ENCODE measurements at regions not wholly inside any gene's neighbourhood (a gene's known extent, or its start where the extent isn't known, plus 50 kb on each side); places are given as distances from the start of the nearest gene placed in this dataset.
"Not testable (repeated sequence)": the region's sequence is repeated elsewhere in the genome, so short reads cannot be mapped to it uniquely, and the experiment has no call there.

DNA sequence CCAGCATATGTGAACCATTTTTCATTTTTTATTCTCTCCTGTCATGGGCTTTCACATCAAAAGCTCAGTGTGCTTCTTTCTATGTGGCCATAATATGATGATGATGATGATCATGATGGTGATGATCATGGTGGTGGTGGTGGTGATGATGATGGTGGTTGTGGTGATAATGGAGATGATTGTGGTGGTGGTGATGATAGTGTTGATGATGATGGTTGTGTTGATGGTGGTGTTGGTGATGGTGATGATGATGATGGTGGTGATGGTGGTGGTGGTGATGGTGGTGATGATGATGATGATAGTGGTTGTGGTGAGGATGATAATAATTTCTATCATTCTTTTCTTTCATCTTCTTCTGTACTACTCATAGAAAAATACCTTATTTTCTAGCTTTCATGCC, 413.1 kb upstream of the VSTM2A start:
- DNase-seq (ENCODE audit: low read depth) = no peak

DNA sequence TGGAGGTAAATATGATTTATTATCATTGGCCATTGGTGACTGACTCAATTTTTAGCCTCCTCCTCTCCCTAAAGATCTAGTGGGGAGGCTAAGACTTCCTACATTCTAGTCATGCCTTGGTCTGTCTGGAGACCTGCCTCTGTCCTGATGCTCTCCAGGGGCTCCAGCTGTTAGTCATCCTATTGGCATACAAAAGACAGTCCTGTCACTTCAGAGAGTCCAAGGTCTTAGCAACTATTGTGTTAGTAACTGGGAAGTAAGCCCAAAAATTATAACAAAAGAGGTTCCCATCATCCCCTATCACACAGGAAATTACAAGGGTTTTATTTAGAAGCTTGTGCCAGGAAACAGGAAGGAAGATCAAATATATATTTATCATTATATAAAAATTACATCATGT, 400.6 kb upstream of the VSTM2A start:
- DNase-seq (ENCODE audit: low read depth) = no peak

DNA sequence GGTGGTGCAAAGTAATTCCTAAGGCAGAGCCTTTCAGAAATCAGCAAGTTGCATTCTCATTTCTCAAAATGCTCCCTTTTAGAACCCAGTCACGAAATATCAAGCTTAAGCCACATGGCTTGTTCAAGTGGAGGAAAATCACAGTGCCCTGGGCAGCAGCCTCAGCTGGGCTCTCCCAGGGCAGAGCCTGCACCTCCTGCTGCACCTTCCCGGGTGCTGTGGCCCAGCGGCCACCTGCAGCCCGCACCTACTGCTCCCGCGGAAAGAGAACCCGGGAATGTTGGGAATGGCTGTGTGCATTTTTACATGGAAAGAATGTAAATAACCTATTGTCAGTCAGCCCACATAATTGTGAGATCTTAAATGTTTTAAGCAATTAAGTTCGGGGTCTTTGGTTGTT, 396.5 kb upstream of the VSTM2A start:
- DNase-seq (ENCODE audit: low read depth) = no peak

DNA sequence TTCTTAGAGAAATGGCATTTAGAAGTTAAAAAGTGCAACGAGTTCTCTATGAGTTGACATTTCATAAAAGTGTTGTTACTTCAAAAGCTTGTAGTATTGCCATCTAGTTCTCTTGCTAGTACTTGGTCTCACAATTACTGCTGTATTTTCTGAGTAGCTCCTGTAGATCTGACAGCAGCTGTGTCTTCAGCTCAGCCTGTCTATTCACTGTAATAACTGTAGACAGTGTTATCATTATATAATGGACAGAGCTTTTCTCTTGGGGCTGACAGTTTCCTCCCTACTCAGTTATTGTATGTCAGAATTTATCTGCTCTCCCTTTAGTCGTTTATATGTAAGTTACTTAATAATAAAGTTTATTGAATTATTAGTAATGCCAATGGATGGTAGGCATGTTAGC, 388.7 kb upstream of the VSTM2A start:
- DNase-seq (ENCODE audit: low read depth) = no peak

DNA sequence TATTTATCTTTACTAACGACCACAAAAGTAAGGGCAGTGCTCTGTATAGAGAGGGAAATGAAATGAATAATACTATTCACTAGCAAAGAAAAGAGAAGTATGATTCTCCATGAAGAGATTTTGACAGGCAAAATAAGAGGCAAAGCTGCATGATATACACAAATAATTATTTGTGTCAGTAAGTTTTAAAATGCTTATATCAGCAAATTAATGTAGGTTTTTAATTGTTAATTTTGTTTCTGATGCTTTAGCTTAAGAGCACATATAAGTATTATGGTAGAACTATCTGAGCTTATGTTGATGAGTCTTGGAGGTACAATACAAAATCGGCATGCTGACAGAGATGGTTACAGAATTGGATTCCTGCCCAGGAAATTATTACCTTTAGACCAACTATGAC, 383.1 kb upstream of the VSTM2A start:
- DNase-seq (ENCODE audit: low read depth) = no peak

GRCh38 chr7:54161621-54162020, 380.6 kb upstream of the VSTM2A start:
- DNase-seq (ENCODE audit: low read depth) = no peak

- no peak for DNase-seq (ENCODE audit: low read depth)
Observed at GRCh38 chr7:54166419-54166818, 375.8 kb upstream of the VSTM2A start.

DNA sequence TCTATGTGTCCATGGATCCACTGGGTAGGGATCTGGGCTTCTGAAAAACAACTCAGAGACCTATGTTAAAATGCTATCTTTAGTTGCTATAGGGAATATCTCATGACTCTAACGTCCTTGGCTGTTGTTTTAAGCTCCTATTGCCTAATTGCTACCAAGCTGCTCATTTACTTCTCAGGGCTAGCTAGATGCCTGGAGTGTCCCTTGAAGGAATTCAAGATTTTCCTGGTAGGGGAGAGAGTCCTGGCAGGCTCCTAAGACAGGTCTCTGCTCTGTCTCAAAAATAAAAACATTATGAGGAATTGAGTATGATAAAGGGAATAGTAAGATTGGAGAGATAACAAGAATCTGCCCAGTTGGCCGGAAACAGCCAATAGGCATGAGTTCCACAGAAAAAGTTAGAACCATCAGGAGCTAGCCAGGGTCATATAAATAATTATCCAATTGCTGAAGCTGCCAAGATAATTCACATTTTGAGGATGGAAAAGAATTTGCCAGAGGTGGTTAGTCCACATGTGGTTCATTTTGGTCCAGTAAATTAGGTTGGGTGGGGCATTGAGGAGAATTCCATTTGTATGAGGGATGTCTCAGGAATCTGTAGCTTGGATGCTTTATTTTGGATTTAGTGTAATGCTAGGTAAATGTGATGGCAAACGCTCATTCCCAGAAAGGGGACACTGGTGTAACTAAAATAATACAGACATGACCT, 362.7 kb upstream of the VSTM2A start:
- DNase-seq (ENCODE audit: low read depth) = no peak

- DNase-seq (ENCODE audit: low read depth) = no peak
Observed at GRCh38 chr7:54180796-54181195, 361.4 kb upstream of the VSTM2A start.

- DNase-seq (ENCODE audit: low read depth) = no peak
Observed at GRCh38 chr7:54183055-54183454, 359.1 kb upstream of the VSTM2A start.

GRCh38 chr7:54186336-54186735, 355.8 kb upstream of the VSTM2A start:
- no peak for DNase-seq (ENCODE audit: low read depth)

- DNase-seq (ENCODE audit: low read depth) = no peak
Observed at GRCh38 chr7:54187886-54188685, 354.1 kb upstream of the VSTM2A start.

- DNase-seq (ENCODE audit: low read depth) = no peak
Observed at GRCh38 chr7:54188843-54189242, 353.3 kb upstream of the VSTM2A start.

- DNase-seq (ENCODE audit: low read depth) = no peak
Observed at GRCh38 chr7:54189330-54189729, 352.8 kb upstream of the VSTM2A start.

DNA sequence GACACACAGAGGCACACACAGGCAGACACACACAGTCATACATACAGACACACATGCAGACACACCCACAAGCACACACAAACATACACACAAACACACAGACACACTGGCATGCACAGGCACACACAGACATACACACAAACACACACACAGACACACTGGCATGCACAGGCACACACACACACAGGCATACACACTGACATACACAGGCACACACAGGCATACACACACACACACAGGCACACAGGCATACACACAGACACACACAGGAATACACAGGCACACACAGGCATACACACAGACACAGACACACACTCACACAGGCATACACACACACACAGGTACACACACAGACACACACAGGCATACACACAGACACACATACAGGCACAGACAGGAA, 340.7 kb upstream of the VSTM2A start:
- DNase-seq (ENCODE audit: low read depth) = no peak

DNA sequence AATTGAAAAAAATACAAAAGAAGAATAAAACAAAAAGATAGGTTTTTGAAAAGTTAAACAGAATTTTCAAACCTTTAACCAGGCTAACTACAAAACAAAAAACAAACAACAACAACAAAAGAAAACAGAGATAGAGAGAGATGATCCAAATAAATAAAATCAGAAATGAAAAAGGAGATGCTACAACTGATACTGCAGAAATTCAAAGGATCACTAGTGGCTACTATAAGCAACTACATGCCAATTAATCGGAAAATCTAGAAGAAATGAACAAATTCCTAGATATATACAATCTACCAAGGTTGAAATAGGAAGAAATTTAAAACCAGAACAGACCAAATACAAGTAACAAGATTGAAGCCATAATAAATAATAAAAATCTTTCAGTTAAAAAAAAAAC, 326.8 kb upstream of the VSTM2A start:
- no peak for DNase-seq (ENCODE audit: low read depth)

GRCh38 chr7:54226030-54226429, 316.1 kb upstream of the VSTM2A start:
- not testable (repeated sequence) for DNase-seq (ENCODE audit: low read depth)

- no peak for DNase-seq (ENCODE audit: low read depth)
Observed at GRCh38 chr7:54242776-54243175, 299.4 kb upstream of the VSTM2A start.

GRCh38 chr7:54245020-54245419, 297.2 kb upstream of the VSTM2A start:
- DNase-seq (ENCODE audit: low read depth) = no peak

DNA sequence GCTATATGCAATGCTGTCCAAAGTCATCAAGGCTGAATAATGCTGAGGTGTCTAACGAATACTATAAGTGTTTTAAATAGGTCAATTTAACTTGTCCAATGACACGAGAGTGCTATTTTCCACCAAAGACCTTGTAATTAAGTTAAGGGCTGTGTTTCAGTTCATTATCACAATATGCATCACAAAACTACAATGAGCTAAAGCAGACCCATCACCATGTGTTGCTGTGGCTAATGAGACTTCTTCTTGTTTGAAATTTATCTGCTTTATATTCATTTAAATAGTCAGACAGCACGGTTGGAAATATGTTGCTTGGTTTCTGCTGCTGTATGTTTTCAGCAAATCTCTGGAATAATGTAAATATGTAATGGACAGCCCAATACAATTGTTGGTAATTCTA, 292.5 kb upstream of the VSTM2A start:
- DNase-seq (ENCODE audit: low read depth) = no peak

GRCh38 chr7:54252256-54253035, 289.7 kb upstream of the VSTM2A start:
- DNase-seq (ENCODE audit: low read depth) = no peak

DNA sequence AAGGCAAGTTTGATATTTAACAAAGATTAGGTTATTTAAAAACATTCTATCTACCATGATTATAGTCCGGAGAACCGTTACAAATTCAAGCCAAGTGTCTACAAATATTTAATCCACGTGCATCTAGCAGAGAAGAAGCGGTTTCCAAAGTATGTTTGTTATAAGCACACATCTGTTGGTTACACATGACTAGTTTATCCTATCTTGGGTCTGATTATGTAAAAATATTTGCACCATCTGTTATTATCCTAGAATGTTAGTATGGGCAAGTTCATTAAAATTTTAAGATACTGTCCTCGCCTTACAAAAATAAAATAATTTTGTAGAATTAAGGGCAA, 289.2 kb upstream of the VSTM2A start:
- DNase-seq (ENCODE audit: low read depth) = no peak

GRCh38 chr7:54255242-54255641, 286.9 kb upstream of the VSTM2A start:
- no peak for DNase-seq (ENCODE audit: low read depth)
